ENCODE measurements at regions not wholly inside any gene's neighbourhood (a gene's known extent, or its start where the extent isn't known, plus 50 kb on each side); places are given as distances from the start of the nearest gene placed in this dataset.

DNA sequence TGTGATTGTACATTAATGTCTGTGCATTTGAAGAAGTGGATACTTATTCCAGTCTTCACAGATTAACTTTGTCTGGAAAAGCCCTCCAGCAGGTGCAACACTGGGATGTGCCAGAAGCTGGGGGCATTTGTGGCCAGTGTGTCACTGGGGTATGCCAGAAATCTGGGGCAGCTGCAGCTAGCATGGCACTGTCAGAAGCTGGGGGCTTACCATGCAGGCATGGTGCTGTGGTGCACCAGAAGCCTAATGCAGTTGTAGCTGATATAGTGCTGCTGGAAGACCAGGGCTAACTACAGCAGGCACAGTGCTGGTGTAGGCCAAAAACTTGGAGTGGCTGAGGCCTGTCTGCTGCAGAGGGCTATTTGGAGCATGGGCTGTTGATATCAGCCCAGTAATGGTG, 270.1 kb downstream of the STK31 start:
- no peak for TF ChIP-seq EZH2 (IDR thresholded peaks at IDR 0.05; ENCODE audit: low read length)
- no peak for TF ChIP-seq CTCF (optimal IDR thresholded peaks at IDR 0.05 in 1 of 3, IDR thresholded peaks at IDR 0.05 in 1 of 3, conservative IDR thresholded peaks at IDR 0.05 in 1 of 3; ENCODE audit: extremely low read depth in 1 of 3, insufficient read depth in 2 of 3, low read length in 3 of 3)
